CD4-positive, alpha-beta T cell treated with Interleukin-1 beta for 1 hour (primary cell): ENCODE measurements at regions not wholly inside any gene's neighbourhood (a gene's known extent, or its start where the extent isn't known, plus 50 kb on each side); places are given as distances from the start of the nearest gene placed in this dataset.

Experiments
- DNase-seq, 2 donors: peaks; one replicate each; pipeline ENCODE4 v3.0.0-alpha.2; 2020 to 2022

DNA sequence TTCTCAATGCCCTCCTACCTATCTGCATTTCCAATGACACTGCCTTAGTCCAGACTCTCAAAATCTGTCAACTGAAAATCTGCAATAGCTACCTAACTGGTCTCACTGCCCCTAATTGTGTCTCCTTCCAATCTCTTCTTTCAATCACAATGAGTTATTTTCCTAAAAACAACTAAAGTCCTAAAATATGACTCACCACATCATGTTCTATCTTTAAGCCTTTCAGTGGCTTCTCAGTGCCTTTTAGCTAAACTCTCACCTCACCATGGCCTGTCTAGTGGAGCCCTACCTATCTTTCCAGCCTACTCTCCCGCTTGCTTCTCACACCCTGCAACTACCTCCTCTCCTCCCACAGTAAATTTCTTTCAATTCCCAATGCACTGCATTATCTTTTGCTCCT lies 220.9 kb upstream of the PKDCC start:
- DNase-seq = no peak

DNA sequence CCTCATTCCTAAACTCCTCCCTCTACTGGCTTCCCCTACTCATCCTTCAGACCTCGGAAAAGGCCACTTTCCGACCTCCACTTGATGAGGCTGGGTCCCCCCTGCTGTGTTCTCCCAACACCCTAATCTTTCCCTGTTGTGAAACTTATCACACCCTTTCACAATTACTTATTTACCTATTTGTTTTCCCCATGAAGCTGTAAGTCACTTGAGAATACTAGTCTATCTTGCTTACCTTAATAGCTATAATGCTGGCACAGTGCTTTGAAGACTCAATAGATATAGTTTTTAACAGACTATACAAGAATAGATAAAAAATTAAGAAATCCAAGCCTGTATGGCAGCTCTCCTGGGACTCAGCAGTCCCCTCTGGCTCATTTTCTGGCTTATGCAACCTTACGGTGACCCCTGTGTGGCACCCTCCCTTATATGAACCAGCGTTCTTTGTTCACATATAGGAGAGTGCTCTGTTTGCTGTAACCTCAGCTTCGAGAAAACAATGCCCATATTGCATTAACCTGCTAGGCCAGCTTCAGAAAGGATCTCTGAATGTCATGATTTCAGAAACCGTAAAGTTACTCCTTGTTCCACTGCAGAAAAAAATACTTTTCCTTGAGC lies 220.4 kb upstream of the PKDCC start:
- DNase-seq = no peak

DNA sequence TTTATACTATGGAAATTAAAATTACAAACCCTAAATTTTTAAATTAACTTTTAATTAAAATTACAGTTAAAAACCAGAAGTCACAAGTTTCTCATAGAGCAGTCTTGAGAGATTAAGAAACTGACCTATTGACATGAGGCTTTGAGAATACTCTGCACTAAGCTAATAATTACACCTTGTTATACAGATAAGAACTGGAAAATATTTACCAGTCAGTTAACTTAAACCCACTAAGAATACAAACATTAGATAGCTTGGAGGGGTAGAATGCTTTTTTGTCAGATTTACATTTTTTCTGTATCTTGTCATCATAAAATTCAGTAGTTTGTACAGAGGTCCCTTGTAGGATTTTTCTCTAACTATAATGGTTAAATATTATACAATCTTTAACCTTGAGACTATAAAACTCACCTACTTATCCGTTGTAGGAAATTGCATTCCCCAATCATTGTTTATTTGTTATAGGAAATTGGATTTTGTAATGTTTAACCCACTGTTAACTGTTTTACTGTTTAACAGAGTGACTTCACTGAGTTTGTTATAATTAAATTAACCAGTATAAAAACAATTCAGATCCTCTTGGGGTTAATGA lies 219.7 kb upstream of the PKDCC start:
- no peak for DNase-seq

DNA sequence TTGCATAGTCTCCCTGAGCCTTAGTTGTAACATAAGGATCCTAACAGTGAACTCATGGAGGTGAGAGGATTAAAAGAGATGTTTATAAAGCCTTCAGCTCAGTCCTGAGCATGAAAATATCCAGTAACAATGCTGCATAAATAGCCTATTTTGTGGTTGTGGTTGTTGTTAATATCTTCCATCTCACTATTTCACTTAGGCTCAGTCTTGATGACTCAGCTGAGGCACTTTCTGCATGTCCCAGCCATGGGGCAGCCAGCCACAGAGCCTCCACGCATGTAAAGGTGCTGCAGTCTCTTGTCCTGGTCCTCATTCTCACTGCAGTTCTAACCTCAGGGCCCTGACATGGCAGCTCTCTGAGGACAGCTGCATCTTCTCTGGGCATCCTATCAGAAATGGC lies 218.8 kb upstream of the PKDCC start:
- DNase-seq = no peak

- no peak for DNase-seq
These were observed 217.2 kb upstream of the PKDCC start for GRCh38 chr2:41830600-41830999.

DNA sequence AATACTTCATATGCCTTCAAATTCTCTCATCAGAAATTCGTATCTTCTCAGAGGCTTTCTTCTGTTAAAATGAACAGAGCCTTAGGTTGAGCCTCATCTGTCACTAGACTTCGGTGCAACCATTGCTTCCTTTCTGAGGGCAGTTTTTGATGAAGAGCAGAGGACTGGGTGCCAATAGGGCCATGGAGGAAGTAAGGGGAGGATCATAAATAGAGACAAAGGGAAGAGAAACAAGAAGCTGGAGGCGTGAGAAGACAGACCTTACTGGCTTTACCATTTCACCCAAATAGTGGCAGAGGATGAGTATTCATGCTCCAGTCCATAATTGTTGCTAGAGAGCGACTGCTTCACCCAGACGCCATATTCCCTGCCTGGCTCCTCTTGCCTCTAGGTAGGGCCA lies 215.6 kb upstream of the PKDCC start:
- DNase-seq = no peak

DNA sequence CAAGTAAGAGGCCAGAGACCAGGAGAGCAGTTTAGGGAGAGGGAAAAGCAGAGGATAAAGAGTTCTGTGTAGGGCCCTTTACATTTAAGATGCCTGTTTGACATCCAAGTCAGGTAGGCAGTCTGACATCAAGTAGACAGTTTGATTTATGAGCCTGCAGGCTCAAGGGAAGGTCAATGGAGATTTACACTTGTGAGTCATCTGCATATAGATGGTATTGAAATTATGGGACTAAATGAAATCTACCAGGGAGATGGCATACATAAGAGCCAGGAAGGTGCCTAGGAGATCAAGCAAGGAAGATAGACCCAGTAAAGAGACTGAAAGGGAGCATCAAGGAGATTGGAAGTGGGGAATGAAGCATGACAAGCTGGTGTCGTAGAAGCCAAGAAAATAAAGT lies 212.4 kb upstream of the PKDCC start:
- DNase-seq = no peak

- peak in 1 of 2 donors; percentile 21 for DNase-seq
These were observed 210.9 kb upstream of the PKDCC start for GRCh38 chr2:41836948-41837347.

GRCh38 chr2:41837610-41838009 lies 210.2 kb upstream of the PKDCC start:
- no peak for DNase-seq

GRCh38 chr2:41840702-41841551 lies 206.9 kb upstream of the PKDCC start:
- peak; percentile 97 to 98 for DNase-seq

GRCh38 chr2:41846962-41847361 lies 200.9 kb upstream of the PKDCC start:
- no peak for DNase-seq

- no peak for DNase-seq
These were observed 199.9 kb upstream of the PKDCC start for GRCh38 chr2:41847744-41848441.

DNA sequence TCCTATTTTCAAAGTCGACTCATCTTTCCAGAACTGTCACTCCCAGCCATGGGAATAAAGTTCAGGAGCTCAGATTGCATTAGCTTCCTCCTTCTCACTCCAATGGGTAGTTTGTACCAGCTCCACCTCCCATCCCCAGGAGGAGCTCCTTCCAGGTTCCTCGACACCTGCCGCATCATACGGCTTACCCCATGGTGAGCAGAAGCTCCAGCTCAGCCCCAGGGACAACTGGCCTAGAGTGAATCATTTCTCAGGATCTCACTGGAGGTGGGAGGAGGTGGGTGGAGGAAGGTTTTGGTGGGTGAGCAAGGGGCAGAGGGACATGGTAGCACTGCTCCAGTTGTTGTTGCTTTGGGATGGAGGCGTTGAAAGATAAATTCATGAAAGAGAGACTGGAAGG lies 196.3 kb upstream of the PKDCC start:
- DNase-seq = no peak

GRCh38 chr2:41853427-41854191 lies 194.2 kb upstream of the PKDCC start:
- DNase-seq = peak in 1 of 2 donors; percentile 30

- DNase-seq = no peak
These were observed 193.6 kb upstream of the PKDCC start for GRCh38 chr2:41854227-41854626.

- no peak for DNase-seq
These were observed 190.9 kb upstream of the PKDCC start for GRCh38 chr2:41856946-41857345.

DNA sequence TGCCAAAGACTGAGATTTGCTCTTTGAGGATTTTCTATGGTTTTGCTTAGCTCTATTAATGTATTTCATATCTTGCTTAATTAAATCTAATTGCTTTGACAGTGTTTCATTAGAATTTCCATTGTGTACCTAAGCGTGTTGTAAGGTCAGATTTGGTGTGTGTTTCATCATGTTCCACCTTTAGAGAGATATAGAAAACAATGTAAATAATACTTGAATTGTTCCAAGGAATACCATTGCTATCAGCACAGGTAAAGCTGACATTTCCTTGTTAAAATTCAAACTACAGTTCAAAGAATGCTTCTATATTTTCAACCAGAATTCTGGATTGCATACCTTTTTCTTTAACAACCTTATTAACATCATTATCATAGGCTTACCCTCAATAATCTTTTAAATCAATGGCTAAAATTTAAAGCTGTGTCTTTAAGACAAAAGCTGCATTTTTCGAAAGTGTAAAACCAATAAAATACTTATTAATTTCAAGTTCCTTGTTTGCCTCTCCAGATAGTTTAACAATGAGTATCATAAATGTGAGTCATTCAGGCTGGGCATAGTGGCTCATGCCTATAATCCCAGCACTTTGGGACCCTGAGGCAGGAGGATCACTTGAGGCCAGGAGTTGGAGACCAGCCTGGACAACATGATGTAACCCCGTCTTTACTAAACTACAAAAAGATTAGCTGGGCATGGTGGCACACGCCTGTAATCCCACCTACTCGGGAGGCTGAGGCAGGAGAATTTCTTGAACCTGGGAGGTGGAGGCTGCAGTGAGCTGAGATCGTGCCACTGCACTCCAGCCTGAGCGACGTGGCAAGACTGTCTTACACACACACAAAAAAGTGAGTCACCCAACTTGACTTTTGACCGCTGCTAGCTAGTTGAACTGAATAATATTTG lies 188.0 kb upstream of the PKDCC start:
- DNase-seq = no peak

- DNase-seq = no peak
These were observed 184.8 kb upstream of the PKDCC start for GRCh38 chr2:41863062-41863461.

DNA sequence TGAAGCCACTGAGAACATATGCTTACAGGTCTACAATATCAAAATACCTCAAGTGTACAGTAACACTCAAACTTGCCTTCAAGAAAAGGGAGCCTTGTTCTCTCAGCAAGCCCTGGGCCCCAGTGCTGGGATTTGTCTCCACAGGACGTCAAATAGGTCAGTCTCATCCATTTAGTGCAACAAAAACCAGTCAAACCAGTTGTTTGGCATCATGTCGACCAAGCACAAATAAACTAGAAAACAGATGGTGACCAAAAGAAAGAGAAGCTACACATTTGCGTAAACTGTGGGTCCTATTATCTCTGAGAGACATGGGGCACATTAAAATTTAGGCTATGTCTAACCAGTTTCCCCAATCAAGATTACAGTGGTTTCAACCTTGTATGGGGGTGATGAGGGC lies 182.6 kb upstream of the PKDCC start:
- no peak for DNase-seq

- DNase-seq = no peak
These were observed 180.3 kb upstream of the PKDCC start for GRCh38 chr2:41867553-41867952.

DNA sequence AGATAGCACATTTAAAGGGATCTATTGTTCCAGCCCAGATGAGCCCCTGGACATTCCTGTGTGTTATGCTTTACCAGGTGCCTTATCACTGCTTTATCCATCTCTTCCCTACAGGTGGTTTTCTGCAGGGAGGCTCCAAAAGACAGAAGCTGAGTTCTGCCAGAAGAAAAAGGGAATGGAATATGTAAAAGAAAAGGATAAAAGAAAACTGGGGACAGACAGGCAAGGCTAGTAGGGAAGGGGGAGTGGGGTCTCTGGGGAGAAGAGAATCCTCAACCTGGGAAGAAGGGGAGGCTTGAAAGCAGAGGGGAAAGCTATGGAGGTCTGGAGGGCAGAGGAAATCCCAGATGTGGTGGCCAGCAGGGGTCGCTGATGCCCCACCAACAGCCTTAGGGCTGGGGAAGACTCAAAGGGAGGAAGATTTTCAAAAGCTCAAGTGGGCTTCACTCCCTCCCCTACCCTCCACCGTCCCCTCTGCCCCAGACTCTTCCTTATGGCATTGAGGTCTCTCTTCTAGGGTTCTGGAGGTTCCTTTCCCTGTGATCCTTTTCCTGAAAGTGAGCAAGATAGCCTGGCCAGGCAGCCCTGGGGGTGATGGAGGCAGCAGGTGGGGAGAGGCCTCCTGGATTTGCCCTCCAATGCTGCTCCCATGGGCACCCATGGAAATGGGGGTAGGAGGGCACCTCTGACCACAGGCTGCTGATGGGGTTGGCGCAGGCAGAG lies 178.1 kb upstream of the PKDCC start:
- peak; percentile 65 to 71 for DNase-seq
